ENCODE measurements at regions not wholly inside any gene's neighbourhood (a gene's known extent, or its start where the extent isn't known, plus 50 kb on each side); places are given as distances from the start of the nearest gene placed in this dataset.

- H3K27me3 Mint-ChIP-seq (ENCODE audit: low read depth in 2 of 2): peaks cover 23 to 38% of the 10 kb centered on the region in 2 donors
- ATAC-seq (no peak), DNase-seq (no peak)
- H3K9me3 ChIP-seq (ENCODE audit: control insufficient read depth, insufficient read depth, low read length): peaks cover 4% of the 10 kb centered on the region
- intact Hi-C loops (cut with micrococcal nuclease): no loop called here
- no peak overlapping the region for H3K4me3 ChIP-seq (ENCODE audit: low read length)
- peaks cover 14% of the 10 kb centered on the region for H3K36me3 Mint-ChIP-seq
- no peaks in the 10 kb centered on the region for H3K4me1 Mint-ChIP-seq
- TF ChIP-seq CTCF (IDR thresholded peaks at IDR 0.05): no peak
- no peaks in the 10 kb centered on the region for H3K36me3 ChIP-seq (ENCODE audit: control insufficient read depth, insufficient read depth, low read length)
- H3K4me3 Mint-ChIP-seq: no peak overlapping the region
- 72% methylated on average over 9 of the region's 11 CpGs for WGBS (ENCODE audit: insufficient coverage)
- no peaks in the 10 kb centered on the region for H3K27me3 ChIP-seq (ENCODE audit: control insufficient read depth, insufficient read depth, low read length)
- H3K9me3 Mint-ChIP-seq: no peaks in the 10 kb centered on the region
- H3K4me1 ChIP-seq (ENCODE audit: control insufficient read depth, insufficient read depth, low read length): no peaks in the 10 kb centered on the region
- H3K27ac ChIP-seq (ENCODE audit: low read length): no peak overlapping the region
- no peak overlapping the region for H3K27ac Mint-ChIP-seq
Observed at GRCh38 chr9:536597-537511, 304.6 kb upstream of the DMRT1 start.

- no peaks in the 10 kb centered on the region for H3K9me3 Mint-ChIP-seq
- no peak overlapping the region for H3K27ac Mint-ChIP-seq
- peaks cover 0 to 10% of the 10 kb centered on the region in 2 donors for H3K4me1 Mint-ChIP-seq
- no peak for DNase-seq
- TF ChIP-seq CTCF (IDR thresholded peaks at IDR 0.05): no peak
- no peaks in the 10 kb centered on the region for H3K4me1 ChIP-seq (ENCODE audit: control insufficient read depth, insufficient read depth, low read length)
- peaks cover 4% of the 10 kb centered on the region for H3K9me3 ChIP-seq (ENCODE audit: control insufficient read depth, insufficient read depth, low read length)
- H3K27me3 Mint-ChIP-seq (ENCODE audit: low read depth in 2 of 2): peaks cover 30 to 50% of the 10 kb centered on the region in 2 donors
- no peak overlapping the region for H3K4me3 ChIP-seq (ENCODE audit: low read length)
- H3K36me3 Mint-ChIP-seq: peaks cover 14% of the 10 kb centered on the region
- ATAC-seq: no peak
- no peaks in the 10 kb centered on the region for H3K36me3 ChIP-seq (ENCODE audit: control insufficient read depth, insufficient read depth, low read length)
- H3K27ac ChIP-seq (ENCODE audit: low read length): no peak overlapping the region
- WGBS (ENCODE audit: insufficient coverage): 82% methylated on average over 4 of the region's 4 CpGs
- no peak overlapping the region for H3K4me3 Mint-ChIP-seq
- no peaks in the 10 kb centered on the region for H3K27me3 ChIP-seq (ENCODE audit: control insufficient read depth, insufficient read depth, low read length)
- intact Hi-C loops (cut with micrococcal nuclease): no loop called here
Observed at GRCh38 chr9:543478-543877, 298.0 kb upstream of the DMRT1 start.

GRCh38 chr9:545480-545879 is 296.0 kb upstream of the DMRT1 start:
- Histone ChIP-seq H3K9me3 (ENCODE audit: control insufficient read depth, insufficient read depth, low read length) (no peaks in the 10 kb centered on the region), H3K36me3 (ENCODE audit: control insufficient read depth, insufficient read depth, low read length) (no peaks in the 10 kb centered on the region), H3K27me3 (ENCODE audit: control insufficient read depth, insufficient read depth, low read length) (no peaks in the 10 kb centered on the region), H3K4me3 (ENCODE audit: low read length) (no peak overlapping the region), H3K27ac (ENCODE audit: low read length) (no peak overlapping the region), H3K4me1 (ENCODE audit: control insufficient read depth, insufficient read depth, low read length) (no peaks in the 10 kb centered on the region)
- H3K9me3 Mint-ChIP-seq: no peaks in the 10 kb centered on the region
- TF ChIP-seq CTCF (IDR thresholded peaks at IDR 0.05): no peak
- no peak for ATAC-seq
- H3K27me3 Mint-ChIP-seq (ENCODE audit: low read depth in 2 of 2): peaks cover 38 to 43% of the 10 kb centered on the region in 2 donors
- WGBS (ENCODE audit: insufficient coverage): 88% methylated on average over 7 of the region's 7 CpGs
- intact Hi-C loops (cut with micrococcal nuclease): no loop called here
- H3K4me1 Mint-ChIP-seq: peaks cover 0 to 10% of the 10 kb centered on the region in 2 donors
- no peak overlapping the region for H3K4me3 Mint-ChIP-seq
- H3K27ac Mint-ChIP-seq: no peak overlapping the region
- peaks cover 8% of the 10 kb centered on the region for H3K36me3 Mint-ChIP-seq
- DNase-seq: no peak
